ENCODE measurements at regions not wholly inside any gene's neighbourhood (a gene's known extent, or its start where the extent isn't known, plus 50 kb on each side); places are given as distances from the start of the nearest gene placed in this dataset.

GRCh38 chr3:43170553-43170952 is 64.7 kb upstream of the POMGNT2 start:
- no peak for DNase-seq (ENCODE audit: low spot score)

GRCh38 chr3:43169987-43170386 is 64.1 kb upstream of the POMGNT2 start:
- DNase-seq (ENCODE audit: low spot score), result no peak
- no peak overlapping the region for H3K27ac Mint-ChIP-seq (ENCODE audit: unreplicated experiment)
- no peak overlapping the region for H3K4me3 Mint-ChIP-seq (ENCODE audit: unreplicated experiment)
- H3K36me3 Mint-ChIP-seq (ENCODE audit: low read depth, unreplicated experiment), result peaks cover 8% of the 10 kb centered on the region
- no peak for TF ChIP-seq CTCF (IDR thresholded peaks at IDR 0.05; ENCODE audit: unreplicated experiment)
- peaks cover 3% of the 10 kb centered on the region for H3K4me1 Mint-ChIP-seq (ENCODE audit: unreplicated experiment)
- H3K27me3 Mint-ChIP-seq (ENCODE audit: unreplicated experiment), result no peaks in the 10 kb centered on the region
- no peaks in the 10 kb centered on the region for H3K9me3 Mint-ChIP-seq (ENCODE audit: unreplicated experiment)

More at GRCh38 chr3:43170553-43170952, 64.7 kb upstream of the POMGNT2 start:
- Mint-ChIP-seq H3K4me1 (ENCODE audit: unreplicated experiment) (peaks cover 4% of the 10 kb centered on the region), H3K27ac (ENCODE audit: unreplicated experiment) (no peak overlapping the region), H3K4me3 (ENCODE audit: unreplicated experiment) (no peak overlapping the region), H3K36me3 (ENCODE audit: low read depth, unreplicated experiment) (peaks cover 8% of the 10 kb centered on the region), H3K27me3 (ENCODE audit: unreplicated experiment) (no peaks in the 10 kb centered on the region), H3K9me3 (ENCODE audit: unreplicated experiment) (no peaks in the 10 kb centered on the region)
- TF ChIP-seq CTCF (IDR thresholded peaks at IDR 0.05; ENCODE audit: unreplicated experiment), result no peak

- H3K9me3 Mint-ChIP-seq (ENCODE audit: unreplicated experiment), result no peaks in the 10 kb centered on the region
- H3K4me3 Mint-ChIP-seq (ENCODE audit: unreplicated experiment), result no peak overlapping the region
- DNase-seq (ENCODE audit: low spot score), result no peak
- H3K27me3 Mint-ChIP-seq (ENCODE audit: unreplicated experiment), result no peaks in the 10 kb centered on the region
- no peak for TF ChIP-seq CTCF (IDR thresholded peaks at IDR 0.05; ENCODE audit: unreplicated experiment)
- H3K27ac Mint-ChIP-seq (ENCODE audit: unreplicated experiment), result no peak overlapping the region
- H3K4me1 Mint-ChIP-seq (ENCODE audit: unreplicated experiment), result peaks cover 18% of the 10 kb centered on the region
- H3K36me3 Mint-ChIP-seq (ENCODE audit: low read depth, unreplicated experiment), result peaks cover 8% of the 10 kb centered on the region
Measured at GRCh38 chr3:43166406-43166805, 60.5 kb upstream of the POMGNT2 start.

GRCh38 chr3:43165786-43166185 is 59.9 kb upstream of the POMGNT2 start:
- H3K27ac Mint-ChIP-seq (ENCODE audit: unreplicated experiment), result no peak overlapping the region
- H3K4me3 Mint-ChIP-seq (ENCODE audit: unreplicated experiment), result no peak overlapping the region
- no peaks in the 10 kb centered on the region for H3K27me3 Mint-ChIP-seq (ENCODE audit: unreplicated experiment)
- TF ChIP-seq CTCF (IDR thresholded peaks at IDR 0.05; ENCODE audit: unreplicated experiment), result no peak
- no peak for DNase-seq (ENCODE audit: low spot score)
- no peaks in the 10 kb centered on the region for H3K9me3 Mint-ChIP-seq (ENCODE audit: unreplicated experiment)
- H3K36me3 Mint-ChIP-seq (ENCODE audit: low read depth, unreplicated experiment), result peaks cover 8% of the 10 kb centered on the region
- H3K4me1 Mint-ChIP-seq (ENCODE audit: unreplicated experiment), result peaks cover 18% of the 10 kb centered on the region

- Mint-ChIP-seq H3K36me3 (ENCODE audit: low read depth, unreplicated experiment) (peaks cover 8% of the 10 kb centered on the region), H3K4me3 (ENCODE audit: unreplicated experiment) (no peak overlapping the region), H3K27me3 (ENCODE audit: unreplicated experiment) (no peaks in the 10 kb centered on the region), H3K27ac (ENCODE audit: unreplicated experiment) (no peak overlapping the region), H3K9me3 (ENCODE audit: unreplicated experiment) (no peaks in the 10 kb centered on the region), H3K4me1 (ENCODE audit: unreplicated experiment) (peaks cover 15% of the 10 kb centered on the region)
- no peak for TF ChIP-seq CTCF (IDR thresholded peaks at IDR 0.05; ENCODE audit: unreplicated experiment)
- no peak for DNase-seq (ENCODE audit: low spot score)
Measured at GRCh38 chr3:43163895-43164493, 58.1 kb upstream of the POMGNT2 start.
